ENCODE measurements at regions not wholly inside any gene's neighbourhood (a gene's known extent, or its start where the extent isn't known, plus 50 kb on each side); places are given as distances from the start of the nearest gene placed in this dataset.

DNA sequence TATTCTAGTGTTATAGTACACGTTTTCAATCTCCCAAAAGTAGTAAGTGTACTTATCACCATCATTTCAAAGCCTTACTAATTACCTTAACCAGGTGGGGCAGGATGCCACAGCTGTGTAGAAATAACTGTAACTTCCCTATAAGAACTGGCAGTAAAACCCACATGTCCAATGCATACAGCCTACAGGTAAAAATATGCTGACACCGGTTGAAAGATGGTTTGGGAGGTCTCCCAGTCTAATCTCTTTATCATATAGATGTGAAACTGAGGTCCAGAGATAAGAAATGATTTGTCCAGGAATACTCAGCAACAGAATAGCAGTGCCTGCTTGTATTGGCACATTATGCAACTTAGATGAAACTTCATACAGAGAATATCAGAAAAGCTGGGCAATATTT lies 322.9 kb downstream of the BCL11A start:
- TF ChIP-seq, protein P1, sequence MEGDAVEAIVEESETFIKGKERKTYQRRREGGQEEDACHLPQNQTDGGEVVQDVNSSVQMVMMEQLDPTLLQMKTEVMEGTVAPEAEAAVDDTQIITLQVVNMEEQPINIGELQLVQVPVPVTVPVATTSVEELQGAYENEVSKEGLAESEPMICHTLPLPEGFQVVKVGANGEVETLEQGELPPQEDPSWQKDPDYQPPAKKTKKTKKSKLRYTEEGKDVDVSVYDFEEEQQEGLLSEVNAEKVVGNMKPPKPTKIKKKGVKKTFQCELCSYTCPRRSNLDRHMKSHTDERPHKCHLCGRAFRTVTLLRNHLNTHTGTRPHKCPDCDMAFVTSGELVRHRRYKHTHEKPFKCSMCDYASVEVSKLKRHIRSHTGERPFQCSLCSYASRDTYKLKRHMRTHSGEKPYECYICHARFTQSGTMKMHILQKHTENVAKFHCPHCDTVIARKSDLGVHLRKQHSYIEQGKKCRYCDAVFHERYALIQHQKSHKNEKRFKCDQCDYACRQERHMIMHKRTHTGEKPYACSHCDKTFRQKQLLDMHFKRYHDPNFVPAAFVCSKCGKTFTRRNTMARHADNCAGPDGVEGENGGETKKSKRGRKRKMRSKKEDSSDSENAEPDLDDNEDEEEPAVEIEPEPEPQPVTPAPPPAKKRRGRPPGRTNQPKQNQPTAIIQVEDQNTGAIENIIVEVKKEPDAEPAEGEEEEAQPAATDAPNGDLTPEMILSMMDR (IDR thresholded peaks at IDR 0.05): no peak
- TF ChIP-seq POLR2AphosphoS5 (IDR thresholded peaks at IDR 0.05) (no peak), POLR2A (IDR thresholded peaks at IDR 0.05) (no peak)

Data from transverse colon (tissue), 4 donors.